SKM-1 treated with dmso at 0.1 percent for 144 hours (cell line): ENCODE measurements at regions not wholly inside any gene's neighbourhood (a gene's known extent, or its start where the extent isn't known, plus 50 kb on each side); places are given as distances from the start of the nearest gene placed in this dataset.

ENCODE experiments used
- DNase-seq: peaks from one replicate; lab custom pipeline; 2025; ENCODE audit not compliant: unreplicated experiment; lab: John Stamatoyannopoulos, UW

DNA sequence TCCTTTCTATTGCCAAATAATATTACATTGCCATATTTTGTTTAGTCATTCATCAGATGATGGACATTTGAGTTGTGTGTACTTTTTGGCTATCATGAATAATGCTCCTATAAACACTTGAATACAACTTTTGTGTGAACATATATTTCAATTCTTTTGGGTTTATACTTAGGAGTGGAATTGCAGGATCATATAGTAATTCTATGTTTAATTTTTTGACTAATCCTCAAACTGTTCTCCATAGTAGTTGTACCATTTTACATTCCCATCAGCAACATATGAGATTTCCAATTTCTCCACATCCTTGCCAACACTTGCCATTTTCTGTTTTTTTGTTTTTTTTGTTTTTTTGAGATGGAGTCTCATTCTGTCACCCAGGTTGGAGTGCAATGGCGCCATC is 87.2 kb downstream of the B3GNT2 start:
- no peak for DNase-seq

DNA sequence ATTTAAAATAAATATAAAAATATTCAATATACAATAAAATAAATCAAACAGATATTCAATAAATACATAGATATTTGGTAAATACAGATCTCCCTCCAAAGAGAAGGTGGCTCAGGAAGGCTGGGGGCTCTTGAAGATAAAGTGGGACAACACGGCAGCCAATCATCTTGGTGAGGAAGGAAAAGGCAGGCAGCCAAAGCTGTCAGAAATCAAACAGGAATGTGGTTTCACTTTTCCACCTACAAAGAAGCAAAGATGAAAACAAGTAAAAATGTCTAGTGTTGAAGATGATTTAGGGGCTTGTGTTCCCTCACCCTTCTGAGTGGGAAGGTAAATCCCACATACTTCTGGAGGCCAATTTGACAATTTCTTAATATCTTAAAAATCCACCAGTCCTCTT is 85.7 kb downstream of the B3GNT2 start:
- no peak for DNase-seq

DNA sequence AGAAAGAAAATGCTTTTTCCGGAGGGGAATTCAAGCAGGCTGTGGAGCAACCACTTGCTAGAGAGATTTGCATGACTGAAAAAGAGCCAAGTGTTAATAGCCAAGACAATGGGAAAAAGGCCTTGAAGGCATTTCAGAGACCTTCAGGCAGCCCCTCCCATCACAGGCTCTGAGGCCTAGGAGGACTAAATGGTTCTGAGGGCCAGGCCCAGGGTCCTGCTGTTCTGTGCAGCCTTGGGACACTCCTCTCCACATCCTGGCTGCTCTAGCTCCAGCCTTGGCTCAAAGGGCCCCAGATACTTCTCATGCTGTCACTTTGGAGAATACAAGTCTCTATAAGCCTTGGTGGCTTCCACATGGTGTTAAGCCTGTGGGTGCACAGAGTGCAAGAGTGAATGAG is 81.8 kb downstream of the B3GNT2 start:
- DNase-seq, result no peak
